Sigmoid colon (tissue), 4 donors: ENCODE measurements at regions not wholly inside any gene's neighbourhood (a gene's known extent, or its start where the extent isn't known, plus 50 kb on each side); places are given as distances from the start of the nearest gene placed in this dataset.

ENCODE experiments used
- POLR2A ChIP-seq, 2 donors: fragments of 450-650 bp; IDR thresholded peaks; one replicate each; pipeline ENCODE4 v1.6.1; 2016; ENCODE audit warnings: antibody characterized with exemption in 2 of 2, mild to moderate bottlenecking in 2 of 2, moderate library complexity in 2 of 2
- POLR2AphosphoS5 ChIP-seq, 4 donors: sonication (generic); formaldehyde crosslinking; IDR thresholded peaks; one replicate each; pipeline ENCODE4 v1.6.1; 2017; ENCODE audit warnings: antibody characterized with exemption in 4 of 4
- TF ChIP-seq, protein P1 (sequence below), 4 experiments: fragments of 450-650 bp in 3 of 4; fragments of 200-600 bp in 1 of 4; IDR thresholded peaks; one replicate each; pipeline ENCODE4 v1.5.1; 2016 to 2019; ENCODE audit warnings: antibody characterized with exemption in 4 of 4, mild to moderate bottlenecking in 3 of 4, moderate library complexity in 2 of 4

DNA sequence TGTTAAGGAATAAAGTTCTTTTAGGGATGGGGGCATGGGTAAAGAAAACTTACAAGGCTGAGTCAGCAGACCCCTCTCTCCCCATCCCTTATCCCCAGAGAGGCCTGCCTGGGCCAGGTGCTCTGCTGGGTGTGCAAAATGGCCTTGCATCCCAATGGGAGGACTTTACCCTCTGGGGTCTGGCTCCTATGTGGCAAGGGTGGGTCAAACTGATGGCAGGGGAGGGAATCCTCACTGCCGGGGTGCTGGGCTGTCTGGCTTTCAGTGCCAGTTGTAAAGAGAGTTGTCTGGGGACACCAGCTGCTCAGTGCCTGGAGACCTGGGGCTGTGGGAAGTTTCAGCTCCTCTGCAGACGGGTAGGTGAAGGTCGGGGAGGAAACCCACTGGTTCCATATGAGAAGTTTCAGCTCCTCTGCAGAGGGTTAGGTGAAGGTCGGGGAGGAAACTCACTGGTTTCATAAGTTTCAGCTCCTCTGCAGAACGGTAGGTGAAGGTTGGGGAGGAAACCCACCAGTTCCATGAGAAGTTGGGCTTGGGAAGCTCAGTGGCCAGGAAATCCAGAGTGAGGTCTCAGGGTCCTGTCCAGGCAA is 127.2 kb upstream of the PODXL start:
- no peak for TF ChIP-seq POLR2AphosphoS5 (IDR thresholded peaks at IDR 0.05)
- TF ChIP-seq, protein P1, sequence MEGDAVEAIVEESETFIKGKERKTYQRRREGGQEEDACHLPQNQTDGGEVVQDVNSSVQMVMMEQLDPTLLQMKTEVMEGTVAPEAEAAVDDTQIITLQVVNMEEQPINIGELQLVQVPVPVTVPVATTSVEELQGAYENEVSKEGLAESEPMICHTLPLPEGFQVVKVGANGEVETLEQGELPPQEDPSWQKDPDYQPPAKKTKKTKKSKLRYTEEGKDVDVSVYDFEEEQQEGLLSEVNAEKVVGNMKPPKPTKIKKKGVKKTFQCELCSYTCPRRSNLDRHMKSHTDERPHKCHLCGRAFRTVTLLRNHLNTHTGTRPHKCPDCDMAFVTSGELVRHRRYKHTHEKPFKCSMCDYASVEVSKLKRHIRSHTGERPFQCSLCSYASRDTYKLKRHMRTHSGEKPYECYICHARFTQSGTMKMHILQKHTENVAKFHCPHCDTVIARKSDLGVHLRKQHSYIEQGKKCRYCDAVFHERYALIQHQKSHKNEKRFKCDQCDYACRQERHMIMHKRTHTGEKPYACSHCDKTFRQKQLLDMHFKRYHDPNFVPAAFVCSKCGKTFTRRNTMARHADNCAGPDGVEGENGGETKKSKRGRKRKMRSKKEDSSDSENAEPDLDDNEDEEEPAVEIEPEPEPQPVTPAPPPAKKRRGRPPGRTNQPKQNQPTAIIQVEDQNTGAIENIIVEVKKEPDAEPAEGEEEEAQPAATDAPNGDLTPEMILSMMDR (IDR thresholded peaks at IDR 0.05) = no peak
- no peak for TF ChIP-seq POLR2A (IDR thresholded peaks at IDR 0.05)
